Calu3 (cell line): ENCODE measurements at regions not wholly inside any gene's neighbourhood (a gene's known extent, or its start where the extent isn't known, plus 50 kb on each side); places are given as distances from the start of the nearest gene placed in this dataset.

ENCODE experiments used
- BruUV-seq: library from RNA; stranded (reverse); fragments of 400-500 nt; replicated peaks from 2 replicates; lab custom pipeline; 2021; lab: Mats Ljungman, UMichigan
- CTCF ChIA-PET: fragments of 300-600 bp; sonication (Branson Sonifier 250); formaldehyde crosslinking; loops from one replicate; lab custom pipeline; 2022; ENCODE audit warnings: antibody characterized with exemption; lab: Charles Lee
- DNase-seq: peaks from one replicate; pipeline ENCODE4 v3.0.0; 2022
- H3K27ac Mint-ChIP-seq: one replicate; pipeline ENCODE4 v1.8.0; 2022; ENCODE audit warnings: mixed read lengths; ENCODE audit not compliant: unreplicated experiment
- H3K27me3 Mint-ChIP-seq: one replicate; pipeline ENCODE4 v1.8.0; 2022; ENCODE audit warnings: mixed read lengths; ENCODE audit not compliant: unreplicated experiment
- H3K36me3 Mint-ChIP-seq: one replicate; pipeline ENCODE4 v1.8.0; 2022; ENCODE audit warnings: mild to moderate bottlenecking, moderate library complexity, mixed read lengths; ENCODE audit not compliant: insufficient read depth, unreplicated experiment
- H3K4me1 Mint-ChIP-seq: one replicate; pipeline ENCODE4 v1.8.0; 2022; ENCODE audit warnings: mild to moderate bottlenecking, low read depth, mixed read lengths; ENCODE audit not compliant: unreplicated experiment
- H3K4me3 Mint-ChIP-seq: one replicate; pipeline ENCODE4 v1.8.0; 2022; ENCODE audit warnings: mild to moderate bottlenecking, low read depth, moderate library complexity, mixed read lengths; ENCODE audit not compliant: unreplicated experiment
- H3K9me3 Mint-ChIP-seq: one replicate; pipeline ENCODE4 v1.8.0; 2022; ENCODE audit warnings: low read depth, mixed read lengths; ENCODE audit not compliant: unreplicated experiment
- intact Hi-C: fragments of 100-400 bp; cut with micrococcal nuclease; formaldehyde crosslinking; loops from one replicate; pipeline ENCODE4 v1.10.0; 2022; ENCODE audit not compliant: unreplicated experiment
- TF ChIP-seq, protein P1 (sequence below): fragments of 200-600 bp; IDR thresholded peaks from one replicate; pipeline ENCODE4 v1.8.0; 2022; ENCODE audit warnings: antibody characterized with exemption; ENCODE audit not compliant: unreplicated experiment

DNA sequence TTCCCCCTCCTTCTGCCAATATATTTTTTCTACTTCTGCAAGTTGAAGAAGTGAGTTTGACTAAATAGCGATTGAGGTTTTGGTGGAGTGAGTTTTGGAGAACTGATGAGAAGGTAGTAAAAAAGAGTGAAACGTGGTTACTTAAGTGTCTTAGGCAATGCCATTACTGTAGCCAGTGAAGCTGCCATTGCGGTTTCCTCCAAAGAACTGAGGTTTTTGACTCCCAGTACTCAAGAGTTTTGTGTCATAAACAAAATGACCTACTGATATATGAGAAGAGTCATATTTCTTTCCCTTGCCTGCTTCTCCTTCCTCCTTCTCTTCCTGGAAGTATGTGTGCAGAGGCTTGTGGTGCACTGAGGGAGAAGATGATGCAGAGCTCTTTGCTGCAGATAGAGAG is 554.5 kb upstream of the MAP3K7 start:
- CTCF ChIA-PET: no interaction called here
- Mint-ChIP-seq H3K9me3 (no peaks in the 10 kb centered on the region), H3K4me1 (no peaks in the 10 kb centered on the region), H3K27ac (no peak overlapping the region), H3K27me3 (no peaks in the 10 kb centered on the region), H3K4me3 (no peak overlapping the region), H3K36me3 (no peaks in the 10 kb centered on the region)
- no peak for DNase-seq
- BruUV-seq: no TSS peak
- intact Hi-C loops: no loop called here
- TF ChIP-seq, protein P1, sequence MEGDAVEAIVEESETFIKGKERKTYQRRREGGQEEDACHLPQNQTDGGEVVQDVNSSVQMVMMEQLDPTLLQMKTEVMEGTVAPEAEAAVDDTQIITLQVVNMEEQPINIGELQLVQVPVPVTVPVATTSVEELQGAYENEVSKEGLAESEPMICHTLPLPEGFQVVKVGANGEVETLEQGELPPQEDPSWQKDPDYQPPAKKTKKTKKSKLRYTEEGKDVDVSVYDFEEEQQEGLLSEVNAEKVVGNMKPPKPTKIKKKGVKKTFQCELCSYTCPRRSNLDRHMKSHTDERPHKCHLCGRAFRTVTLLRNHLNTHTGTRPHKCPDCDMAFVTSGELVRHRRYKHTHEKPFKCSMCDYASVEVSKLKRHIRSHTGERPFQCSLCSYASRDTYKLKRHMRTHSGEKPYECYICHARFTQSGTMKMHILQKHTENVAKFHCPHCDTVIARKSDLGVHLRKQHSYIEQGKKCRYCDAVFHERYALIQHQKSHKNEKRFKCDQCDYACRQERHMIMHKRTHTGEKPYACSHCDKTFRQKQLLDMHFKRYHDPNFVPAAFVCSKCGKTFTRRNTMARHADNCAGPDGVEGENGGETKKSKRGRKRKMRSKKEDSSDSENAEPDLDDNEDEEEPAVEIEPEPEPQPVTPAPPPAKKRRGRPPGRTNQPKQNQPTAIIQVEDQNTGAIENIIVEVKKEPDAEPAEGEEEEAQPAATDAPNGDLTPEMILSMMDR: no peak

DNA sequence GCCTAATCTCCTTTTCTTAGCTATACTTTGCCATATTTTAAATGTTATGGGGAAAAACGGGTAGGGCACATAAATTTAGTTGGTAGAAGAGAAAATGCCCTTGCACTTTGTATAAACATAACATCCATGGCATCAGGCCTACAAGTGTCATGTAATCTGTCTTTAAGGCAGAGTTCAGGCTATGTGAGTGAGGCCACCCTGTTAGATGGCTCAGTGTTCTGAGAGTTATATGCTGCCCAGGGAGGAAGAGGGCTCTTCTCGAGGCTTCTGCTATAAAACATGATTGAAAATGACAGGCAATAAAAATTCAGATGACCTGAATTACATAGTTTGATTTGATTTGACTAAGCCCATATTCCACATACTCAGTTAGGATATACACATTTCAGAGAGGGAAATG is 553.6 kb upstream of the MAP3K7 start:
- no peak for DNase-seq
- no peak overlapping the region for H3K27ac Mint-ChIP-seq
- intact Hi-C loops: no loop called here
- H3K36me3 Mint-ChIP-seq: no peaks in the 10 kb centered on the region
- H3K9me3 Mint-ChIP-seq: no peaks in the 10 kb centered on the region
- no TSS peak for BruUV-seq
- CTCF ChIA-PET: no interaction called here
- H3K4me3 Mint-ChIP-seq: no peak overlapping the region
- H3K4me1 Mint-ChIP-seq: no peaks in the 10 kb centered on the region
- H3K27me3 Mint-ChIP-seq: no peaks in the 10 kb centered on the region
- TF ChIP-seq, protein P1: no peak

DNA sequence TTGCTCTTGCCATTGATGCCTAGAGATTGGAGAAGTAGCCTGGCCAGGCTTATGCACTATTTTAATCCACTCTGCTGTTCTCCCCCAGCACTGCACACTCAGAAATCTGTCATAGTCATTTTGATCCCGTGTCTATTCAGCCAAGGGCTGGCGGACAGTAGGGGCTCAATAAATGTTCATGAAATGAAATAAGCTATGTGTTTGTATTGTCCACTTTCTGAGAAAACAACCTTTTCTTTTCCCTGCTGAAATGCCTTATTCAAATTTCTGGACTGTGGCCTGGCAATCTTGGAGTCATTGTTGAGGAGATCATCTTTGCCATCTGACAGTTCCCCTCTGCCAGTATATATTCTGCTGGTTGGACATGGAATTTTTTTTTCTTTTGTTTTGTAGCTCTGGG is 550.4 kb upstream of the MAP3K7 start:
- CTCF ChIA-PET: interaction anchor here (0.8 kb wide), 1 partner anchor 351 kb away, joined by 4 read pairs; no protein-coding TSS in a partner anchor
- Mint-ChIP-seq H3K27ac (no peak overlapping the region), H3K9me3 (no peaks in the 10 kb centered on the region), H3K27me3 (no peaks in the 10 kb centered on the region), H3K4me1 (no peaks in the 10 kb centered on the region), H3K4me3 (no peak overlapping the region), H3K36me3 (no peaks in the 10 kb centered on the region)
- DNase-seq: no peak
- TF ChIP-seq, protein P1: no peak
- no TSS peak for BruUV-seq
- intact Hi-C loops: no loop called here

DNA sequence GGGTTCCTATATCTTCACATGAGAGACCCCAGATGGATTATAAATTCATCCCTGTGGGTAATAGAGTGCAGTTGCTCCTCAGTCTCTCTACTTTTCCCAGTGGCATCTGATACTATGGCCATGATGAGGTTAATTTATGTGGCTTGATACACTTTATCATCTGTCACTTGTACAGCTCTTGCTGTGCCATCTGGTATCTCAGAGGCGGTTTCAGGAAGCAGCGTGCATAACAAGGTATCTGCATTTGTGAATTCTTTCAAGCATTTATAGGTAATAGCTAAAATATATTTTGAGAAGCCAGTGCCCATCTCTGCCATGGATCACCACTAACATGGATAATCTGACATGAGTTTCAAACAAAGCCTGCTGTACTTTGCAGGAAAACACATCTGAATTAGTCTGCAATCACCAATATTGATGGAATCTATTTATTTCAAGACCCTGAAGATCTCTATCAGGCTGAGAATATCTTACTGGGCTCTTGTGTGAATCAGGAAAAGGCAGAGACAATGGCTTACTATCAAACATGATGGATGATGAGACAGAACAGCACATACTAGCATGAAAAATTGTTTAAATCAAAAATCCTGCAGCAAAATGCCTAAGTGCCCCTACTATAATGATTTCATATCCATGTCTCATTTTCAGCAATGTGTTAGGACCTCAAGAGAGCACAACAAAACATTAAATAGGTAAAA is 548.7 kb upstream of the MAP3K7 start:
- TF ChIP-seq, protein P1: no peak
- Mint-ChIP-seq H3K9me3 (no peaks in the 10 kb centered on the region), H3K27me3 (no peaks in the 10 kb centered on the region), H3K27ac (no peak overlapping the region), H3K4me3 (no peak overlapping the region), H3K36me3 (no peaks in the 10 kb centered on the region), H3K4me1 (no peaks in the 10 kb centered on the region)
- CTCF ChIA-PET: no interaction called here
- intact Hi-C loops: no loop called here
- no TSS peak for BruUV-seq
- no peak for DNase-seq
